GM23248 (cell line): ENCODE measurements at regions not wholly inside any gene's neighbourhood (a gene's known extent, or its start where the extent isn't known, plus 50 kb on each side); places are given as distances from the start of the nearest gene placed in this dataset.

Experiments
- DNase-seq: peaks from one replicate; pipeline ENCODE4 v3.0.0-alpha.2; 2015
- H2AFZ ChIP-seq: fragments of 200-600 bp; sonication (generic); 2 replicates; pipeline ENCODE4 v1.6.1; 2016; ENCODE audit warnings: antibody characterized with exemption
- H3F3A ChIP-seq: fragments of 200-600 bp; sonication (generic); 2 replicates; pipeline ENCODE4 v1.6.1; 2016; ENCODE audit warnings: mild to moderate bottlenecking, antibody characterized with exemption, mixed run types; ENCODE audit not compliant: insufficient read depth
- H3K27ac ChIP-seq: fragments of 200-600 bp; sonication (generic); 2 replicates; pipeline ENCODE4 v1.5.1; 2016; ENCODE audit warnings: mild to moderate bottlenecking
- H3K27me3 ChIP-seq: fragments of 200-600 bp; sonication (generic); replicated peaks from 2 replicates; pipeline ENCODE4 v1.6.1; 2016; ENCODE audit warnings: mild to moderate bottlenecking; ENCODE audit not compliant: insufficient read depth
- H3K36me3 ChIP-seq: fragments of 200-600 bp; sonication (generic); 2 replicates; pipeline ENCODE4 v1.6.1; 2016; ENCODE audit warnings: low read depth, mild to moderate bottlenecking
- H3K4me1 ChIP-seq: fragments of 200-600 bp; sonication (generic); 2 replicates; pipeline ENCODE4 v1.6.1; 2016; ENCODE audit warnings: mild to moderate bottlenecking; ENCODE audit not compliant: insufficient read depth
- H3K4me2 ChIP-seq: fragments of 200-600 bp; sonication (generic); one replicate; pipeline ENCODE4 v1.6.1; 2016; ENCODE audit warnings: mild to moderate bottlenecking; ENCODE audit not compliant: unreplicated experiment
- H3K4me3 ChIP-seq: fragments of 200-600 bp; sonication (generic); 2 replicates; pipeline ENCODE4 v1.5.1; 2016; ENCODE audit warnings: mild to moderate bottlenecking
- H3K79me2 ChIP-seq: fragments of 200-600 bp; sonication (generic); 2 replicates; pipeline ENCODE4 v1.6.1; 2016; ENCODE audit warnings: mild to moderate bottlenecking; ENCODE audit not compliant: insufficient read depth
- H3K9ac ChIP-seq: fragments of 200-600 bp; sonication (generic); 2 replicates; pipeline ENCODE4 v1.6.1; 2016; ENCODE audit warnings: mild to moderate bottlenecking
- H3K9me2 ChIP-seq: fragments of 200-600 bp; sonication (generic); 2 replicates; pipeline ENCODE4 v1.6.1; 2016; ENCODE audit warnings: mixed run types, mild to moderate bottlenecking, moderate library complexity; ENCODE audit not compliant: insufficient read depth
- H3K9me3 ChIP-seq: fragments of 200-600 bp; sonication (generic); one replicate; pipeline ENCODE4 v1.6.1; 2017; ENCODE audit warnings: low read depth
- H4K20me1 ChIP-seq: fragments of 200-600 bp; sonication (generic); 2 replicates; pipeline ENCODE4 v1.6.0; 2016; ENCODE audit not compliant: insufficient read depth
- EZH2 ChIP-seq: fragments of 200-600 bp; sonication (generic); IDR thresholded peaks from 2 replicates; pipeline ENCODE4 v1.6.1; 2018; ENCODE audit warnings: antibody characterized with exemption, mild to moderate bottlenecking; ENCODE audit not compliant: insufficient read depth, poor library complexity, severe bottlenecking
- EZH2phosphoT487 ChIP-seq: fragments of 200-600 bp; sonication (generic); IDR thresholded peaks from 2 replicates; pipeline ENCODE4 v1.6.1; 2018; ENCODE audit warnings: antibody characterized with exemption, moderate library complexity, mild to moderate bottlenecking, low read depth; ENCODE audit not compliant: insufficient read depth
- WGBS, 2 experiments: methylation state at CpG; one replicate each; pipeline ENCODE4 v1.1.6; 2015 to 2017; ENCODE audit warnings: low lambda C conversion rate in 2 of 2, low coverage in 1 of 2; ENCODE audit errors: missing lambda C conversion rate in 2 of 2; 5-methylcytosine and 5-hydroxymethylcytosine counted together
- in situ Hi-C: fragments of 300-500 bp; cut with MboI; formaldehyde crosslinking; loops from 2 replicates; pipeline ENCODE4 v1.15.0; 2020

- Histone ChIP-seq H3F3A (no peaks in the 10 kb centered on the region), H3K79me2 (no peaks in the 10 kb centered on the region), H3K9ac (no peak overlapping the region), H3K4me3 (no peak overlapping the region), H3K36me3 (no peaks in the 10 kb centered on the region), H3K9me3 (no peaks in the 10 kb centered on the region), H3K4me2 (no peak overlapping the region), H3K27me3 (no peaks in the 10 kb centered on the region), H4K20me1 (no peaks in the 10 kb centered on the region), H3K27ac (no peak overlapping the region), H3K9me2 (no peaks in the 10 kb centered on the region), H3K4me1 (no peaks in the 10 kb centered on the region), H2AFZ (no peak overlapping the region)
- peak; percentile 28 for DNase-seq
- TF ChIP-seq EZH2phosphoT487 (no peak), EZH2 (no peak)
- 73 to 86% methylated on average over 2 of the region's 2 CpGs for WGBS, 2 experiments
- in situ Hi-C loops: no loop called here
Observed at GRCh38 chrX:69031971-69032391, 133.3 kb downstream of the PJA1 start.

GRCh38 chrX:69031181-69031580 lies 134.1 kb downstream of the PJA1 start:
- WGBS, 2 experiments: 57 to 67% methylated on average over 2 to 3 of the region's 3 CpGs
- H3K9ac ChIP-seq: no peak overlapping the region
- H3K4me3 ChIP-seq: no peak overlapping the region
- no peak for DNase-seq
- no peaks in the 10 kb centered on the region for H3F3A ChIP-seq
- H3K27ac ChIP-seq: no peak overlapping the region
- H3K9me3 ChIP-seq: no peaks in the 10 kb centered on the region
- no peak overlapping the region for H2AFZ ChIP-seq
- no peaks in the 10 kb centered on the region for H3K27me3 ChIP-seq
- no peaks in the 10 kb centered on the region for H3K79me2 ChIP-seq
- no peak overlapping the region for H3K4me2 ChIP-seq
- no peaks in the 10 kb centered on the region for H3K9me2 ChIP-seq
- H4K20me1 ChIP-seq: no peaks in the 10 kb centered on the region
- TF ChIP-seq EZH2 (no peak), EZH2phosphoT487 (no peak)
- no peaks in the 10 kb centered on the region for H3K4me1 ChIP-seq
- in situ Hi-C loops: no loop called here
- no peaks in the 10 kb centered on the region for H3K36me3 ChIP-seq

- Histone ChIP-seq H3K4me1 (no peaks in the 10 kb centered on the region), H3K27ac (no peak overlapping the region), H2AFZ (no peak overlapping the region), H3K27me3 (no peaks in the 10 kb centered on the region), H3K4me2 (no peak overlapping the region), H3K79me2 (no peaks in the 10 kb centered on the region), H4K20me1 (no peaks in the 10 kb centered on the region), H3K9me2 (no peaks in the 10 kb centered on the region), H3K4me3 (no peak overlapping the region), H3K9me3 (no peaks in the 10 kb centered on the region), H3F3A (no peaks in the 10 kb centered on the region), H3K36me3 (no peaks in the 10 kb centered on the region), H3K9ac (no peak overlapping the region)
- no peak for DNase-seq
- WGBS, 2 experiments: 91 to 94% methylated on average over 7 of the region's 7 CpGs
- TF ChIP-seq EZH2 (no peak), EZH2phosphoT487 (no peak)
- in situ Hi-C loops: no loop called here
Observed at GRCh38 chrX:69029771-69030170, 135.5 kb downstream of the PJA1 start.

GRCh38 chrX:69028761-69029120 lies 136.5 kb downstream of the PJA1 start:
- Histone ChIP-seq H3K27ac (no peak overlapping the region), H4K20me1 (no peaks in the 10 kb centered on the region), H3K9me3 (no peaks in the 10 kb centered on the region), H3K27me3 (no peaks in the 10 kb centered on the region), H3K4me3 (no peak overlapping the region), H3K79me2 (no peaks in the 10 kb centered on the region), H3F3A (no peaks in the 10 kb centered on the region), H3K9ac (no peak overlapping the region), H3K4me1 (no peaks in the 10 kb centered on the region), H3K9me2 (no peaks in the 10 kb centered on the region), H3K4me2 (no peak overlapping the region), H3K36me3 (no peaks in the 10 kb centered on the region), H2AFZ (no peak overlapping the region)
- in situ Hi-C loops: no loop called here
- no peak for DNase-seq
- no peak for TF ChIP-seq EZH2
- no peak for TF ChIP-seq EZH2phosphoT487
- WGBS, 2 experiments: 82 to 100% methylated on average over 1 of the region's 1 CpG

- H3K79me2 ChIP-seq: no peaks in the 10 kb centered on the region
- no peak overlapping the region for H3K27ac ChIP-seq
- no peaks in the 10 kb centered on the region for H3K27me3 ChIP-seq
- H3K9ac ChIP-seq: no peak overlapping the region
- no peaks in the 10 kb centered on the region for H3K36me3 ChIP-seq
- H3K4me3 ChIP-seq: no peak overlapping the region
- no peaks in the 10 kb centered on the region for H3K9me3 ChIP-seq
- H3K9me2 ChIP-seq: no peaks in the 10 kb centered on the region
- WGBS, 2 experiments: 79 to 82% methylated on average over 3 to 7 of the region's 8 CpGs
- in situ Hi-C loops: no loop called here
- TF ChIP-seq EZH2 (no peak), EZH2phosphoT487 (no peak)
- no peaks in the 10 kb centered on the region for H3F3A ChIP-seq
- no peak overlapping the region for H3K4me2 ChIP-seq
- no peaks in the 10 kb centered on the region for H3K4me1 ChIP-seq
- no peak overlapping the region for H2AFZ ChIP-seq
- no peak for DNase-seq
- H4K20me1 ChIP-seq: no peaks in the 10 kb centered on the region
Observed at GRCh38 chrX:69028006-69028760, 137.1 kb downstream of the PJA1 start.
